ENCODE measurements at regions not wholly inside any gene's neighbourhood (a gene's known extent, or its start where the extent isn't known, plus 50 kb on each side); places are given as distances from the start of the nearest gene placed in this dataset.

DNA sequence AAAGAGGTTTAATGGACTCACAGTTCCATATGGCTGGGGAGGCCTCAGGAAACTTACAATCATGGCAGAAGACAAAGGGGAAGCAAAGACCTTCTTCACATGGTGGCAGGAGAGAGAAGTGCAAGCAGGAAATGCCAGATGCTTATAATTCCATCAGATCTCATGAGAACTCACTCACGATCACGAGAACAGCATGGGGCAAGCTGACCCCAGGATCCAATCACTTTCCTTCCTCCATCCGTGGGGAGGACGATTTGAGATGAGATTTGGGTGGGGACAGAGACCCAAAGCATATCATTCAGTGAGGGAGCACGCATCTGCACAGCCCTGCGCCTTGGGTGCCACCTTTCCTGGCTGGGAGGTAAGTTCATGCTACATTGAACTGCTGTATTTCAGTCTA, 234.1 kb upstream of the ATP10A start:
- Histone ChIP-seq H3K27ac (no peak overlapping the region), H3K4me1 (replicated peaks) (no peaks in the 10 kb centered on the region), H3K4me3 (no peak overlapping the region), H3K27me3 (replicated peaks; ENCODE audit: insufficient read depth) (no peaks in the 10 kb centered on the region), H3K9me3 (no peaks in the 10 kb centered on the region), H3K36me3 (no peaks in the 10 kb centered on the region)
- TF ChIP-seq, protein P1, sequence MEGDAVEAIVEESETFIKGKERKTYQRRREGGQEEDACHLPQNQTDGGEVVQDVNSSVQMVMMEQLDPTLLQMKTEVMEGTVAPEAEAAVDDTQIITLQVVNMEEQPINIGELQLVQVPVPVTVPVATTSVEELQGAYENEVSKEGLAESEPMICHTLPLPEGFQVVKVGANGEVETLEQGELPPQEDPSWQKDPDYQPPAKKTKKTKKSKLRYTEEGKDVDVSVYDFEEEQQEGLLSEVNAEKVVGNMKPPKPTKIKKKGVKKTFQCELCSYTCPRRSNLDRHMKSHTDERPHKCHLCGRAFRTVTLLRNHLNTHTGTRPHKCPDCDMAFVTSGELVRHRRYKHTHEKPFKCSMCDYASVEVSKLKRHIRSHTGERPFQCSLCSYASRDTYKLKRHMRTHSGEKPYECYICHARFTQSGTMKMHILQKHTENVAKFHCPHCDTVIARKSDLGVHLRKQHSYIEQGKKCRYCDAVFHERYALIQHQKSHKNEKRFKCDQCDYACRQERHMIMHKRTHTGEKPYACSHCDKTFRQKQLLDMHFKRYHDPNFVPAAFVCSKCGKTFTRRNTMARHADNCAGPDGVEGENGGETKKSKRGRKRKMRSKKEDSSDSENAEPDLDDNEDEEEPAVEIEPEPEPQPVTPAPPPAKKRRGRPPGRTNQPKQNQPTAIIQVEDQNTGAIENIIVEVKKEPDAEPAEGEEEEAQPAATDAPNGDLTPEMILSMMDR (IDR thresholded peaks at IDR 0.05): no peak
- no peak for TF ChIP-seq POLR2A (IDR thresholded peaks at IDR 0.05)
- TF ChIP-seq POLR2AphosphoS5 (IDR thresholded peaks at IDR 0.05): no peak
- WGBS: 93% methylated on average over 6 of the region's 6 CpGs
- no peak for DNase-seq (ENCODE audit: low spot score)
- intact Hi-C loops (cut with DNase I): no loop called here

DNA sequence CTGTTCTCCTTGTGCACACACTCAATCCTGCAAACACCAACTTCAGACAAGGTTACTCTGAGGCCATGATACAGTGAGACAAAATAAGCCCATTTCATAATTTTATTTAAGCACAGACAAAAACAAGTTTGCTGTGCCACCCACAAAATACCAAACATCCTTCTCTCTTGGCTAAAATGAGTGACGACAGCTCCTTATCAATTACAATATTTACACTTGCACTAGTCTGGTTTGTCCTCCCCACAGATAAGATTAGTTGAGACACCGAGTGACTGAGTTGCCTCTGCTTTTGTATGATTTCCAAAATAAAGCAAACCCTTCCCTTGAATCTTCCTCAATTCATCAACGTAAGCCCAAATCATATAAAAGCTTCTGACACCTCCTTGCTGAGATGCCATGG, 233.5 kb upstream of the ATP10A start:
- Histone ChIP-seq H3K27ac (no peak overlapping the region), H3K27me3 (replicated peaks; ENCODE audit: insufficient read depth) (no peaks in the 10 kb centered on the region), H3K9me3 (no peaks in the 10 kb centered on the region), H3K36me3 (no peaks in the 10 kb centered on the region), H3K4me1 (replicated peaks) (no peaks in the 10 kb centered on the region), H3K4me3 (no peak overlapping the region)
- 51% methylated on average over 3 of the region's 3 CpGs for WGBS
- DNase-seq (ENCODE audit: low spot score): no peak
- TF ChIP-seq, protein P1 (IDR thresholded peaks at IDR 0.05): no peak
- no peak for TF ChIP-seq POLR2A (IDR thresholded peaks at IDR 0.05)
- TF ChIP-seq POLR2AphosphoS5 (IDR thresholded peaks at IDR 0.05): no peak
- intact Hi-C loops (cut with DNase I): no loop called here

DNA sequence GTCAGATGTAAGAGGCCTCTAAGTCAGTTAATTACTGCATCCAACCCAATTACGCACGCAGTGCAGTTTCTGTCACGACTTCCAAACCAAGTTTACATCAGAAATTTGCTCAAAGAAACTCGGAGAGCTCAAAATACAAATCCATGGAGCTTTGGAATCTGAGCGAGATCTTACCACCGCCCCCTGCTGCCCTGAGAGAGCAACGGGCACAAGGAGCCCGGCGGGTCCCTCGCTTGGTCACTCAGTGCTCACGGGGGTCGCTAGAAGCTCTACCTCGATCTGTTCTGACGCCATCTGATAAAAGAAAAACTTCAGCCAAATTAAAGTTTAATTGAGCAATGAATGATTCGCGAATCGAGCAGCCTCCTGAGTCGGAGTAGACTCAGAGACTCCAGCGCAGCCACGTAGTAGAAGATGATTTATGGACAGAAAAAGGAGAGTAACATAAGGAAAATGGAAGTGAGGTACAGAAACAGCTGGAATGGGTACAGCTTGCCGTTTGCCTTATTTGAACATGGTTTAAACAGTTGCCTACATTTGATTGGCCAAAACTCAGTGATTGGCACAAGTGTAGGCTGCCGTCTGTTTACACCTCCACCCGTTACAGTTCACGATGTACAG, 232.7 kb upstream of the ATP10A start:
- Histone ChIP-seq H3K9me3 (no peaks in the 10 kb centered on the region), H3K4me1 (replicated peaks) (no peaks in the 10 kb centered on the region), H3K27ac (no peak overlapping the region), H3K36me3 (no peaks in the 10 kb centered on the region), H3K27me3 (replicated peaks; ENCODE audit: insufficient read depth) (no peaks in the 10 kb centered on the region), H3K4me3 (no peak overlapping the region)
- WGBS: 56% methylated on average over 24 of the region's 24 CpGs
- intact Hi-C loops (cut with DNase I): no loop called here
- DNase-seq (ENCODE audit: low spot score): no peak
- TF ChIP-seq POLR2AphosphoS5 (IDR thresholded peaks at IDR 0.05): no peak
- TF ChIP-seq, protein P1 (IDR thresholded peaks at IDR 0.05): no peak
- TF ChIP-seq POLR2A (IDR thresholded peaks at IDR 0.05): no peak

DNA sequence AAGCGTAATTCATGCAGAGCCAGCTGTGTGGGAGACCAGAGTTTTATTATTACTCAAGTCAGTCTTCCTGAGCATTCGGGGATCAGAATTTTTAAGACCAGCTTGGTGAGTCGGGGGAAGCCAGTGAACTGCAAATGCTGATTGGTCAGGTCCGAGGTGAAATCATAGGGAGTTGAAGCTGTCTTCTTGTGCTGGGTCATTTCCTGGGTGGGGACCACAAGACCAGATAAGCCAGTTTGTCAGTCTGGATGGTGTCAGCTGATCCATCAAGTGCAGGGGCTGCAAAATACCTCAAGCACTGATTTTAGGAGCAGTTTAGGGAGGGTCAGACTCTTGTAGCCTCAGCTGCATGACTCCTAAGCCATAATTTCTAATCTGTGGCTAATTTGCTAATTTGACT, 228.1 kb upstream of the ATP10A start:
- TF ChIP-seq POLR2A (IDR thresholded peaks at IDR 0.05) (no peak), POLR2AphosphoS5 (IDR thresholded peaks at IDR 0.05) (no peak)
- H3K36me3 ChIP-seq: no peaks in the 10 kb centered on the region
- WGBS: 63% methylated on average over 4 of the region's 4 CpGs
- intact Hi-C loops (cut with DNase I): no loop called here
- no peaks in the 10 kb centered on the region for H3K4me1 ChIP-seq (replicated peaks)
- no peak overlapping the region for H3K4me3 ChIP-seq
- no peak for DNase-seq (ENCODE audit: low spot score)
- no peaks in the 10 kb centered on the region for H3K9me3 ChIP-seq
- H3K27me3 ChIP-seq (replicated peaks; ENCODE audit: insufficient read depth): no peaks in the 10 kb centered on the region
- H3K27ac ChIP-seq: no peak overlapping the region

DNA sequence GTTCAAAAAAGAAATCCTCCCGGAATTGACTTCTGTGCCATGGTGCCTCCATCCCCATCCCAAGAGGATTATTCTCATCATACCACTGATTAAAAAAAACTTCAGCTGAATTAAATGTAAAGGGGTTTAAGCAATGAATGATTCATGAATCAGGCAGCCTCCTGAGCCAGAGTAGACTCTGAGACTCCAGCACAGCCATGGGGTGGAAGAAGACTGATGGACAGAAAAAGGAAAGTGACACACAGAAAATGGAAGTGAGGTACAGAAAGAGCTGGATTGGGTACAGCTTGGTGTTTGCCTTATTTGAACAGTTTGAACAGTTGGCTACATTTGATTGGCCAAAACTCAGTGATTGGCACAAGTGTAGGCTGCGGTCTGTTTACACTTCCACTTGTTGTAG, 224.8 kb upstream of the ATP10A start:
- Histone ChIP-seq H3K36me3 (no peaks in the 10 kb centered on the region), H3K27ac (no peak overlapping the region), H3K9me3 (no peaks in the 10 kb centered on the region), H3K27me3 (replicated peaks; ENCODE audit: insufficient read depth) (no peaks in the 10 kb centered on the region), H3K4me3 (no peak overlapping the region), H3K4me1 (replicated peaks) (no peaks in the 10 kb centered on the region)
- no peak for DNase-seq (ENCODE audit: low spot score)
- TF ChIP-seq POLR2AphosphoS5 (IDR thresholded peaks at IDR 0.05): no peak
- TF ChIP-seq POLR2A (IDR thresholded peaks at IDR 0.05): no peak
- TF ChIP-seq, protein P1 (IDR thresholded peaks at IDR 0.05): no peak
- WGBS: 88% methylated on average over 2 of the region's 2 CpGs
- intact Hi-C loops (cut with DNase I): loop anchor here (10.0 kb wide), 1 partner anchor 223 kb away; the partner anchor contains the start of gene ATP10A

All from prostate gland (tissue), 2 donors.